ENCODE measurements at regions not wholly inside any gene's neighbourhood (a gene's known extent, or its start where the extent isn't known, plus 50 kb on each side); places are given as distances from the start of the nearest gene placed in this dataset.

DNA sequence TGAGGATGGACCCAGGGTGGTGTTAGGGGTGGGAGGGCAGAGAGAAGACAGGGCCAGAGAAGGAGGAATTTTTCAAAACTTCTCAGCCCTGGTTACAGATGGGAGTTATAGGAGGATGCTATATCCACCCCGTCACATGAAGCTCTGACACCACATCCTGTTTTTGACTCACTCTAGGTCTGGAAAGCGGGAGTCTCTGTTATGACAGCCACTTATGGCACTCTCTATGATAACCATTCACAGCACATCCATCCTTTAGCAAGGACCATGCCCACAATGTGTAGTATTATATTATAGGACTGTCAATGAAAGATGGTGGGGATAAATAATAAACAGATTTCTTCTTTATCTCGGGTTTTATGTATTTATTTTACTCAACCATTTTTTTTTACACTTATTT is 461.2 kb downstream of the CDH2 start:
- TF ChIP-seq, protein P1, sequence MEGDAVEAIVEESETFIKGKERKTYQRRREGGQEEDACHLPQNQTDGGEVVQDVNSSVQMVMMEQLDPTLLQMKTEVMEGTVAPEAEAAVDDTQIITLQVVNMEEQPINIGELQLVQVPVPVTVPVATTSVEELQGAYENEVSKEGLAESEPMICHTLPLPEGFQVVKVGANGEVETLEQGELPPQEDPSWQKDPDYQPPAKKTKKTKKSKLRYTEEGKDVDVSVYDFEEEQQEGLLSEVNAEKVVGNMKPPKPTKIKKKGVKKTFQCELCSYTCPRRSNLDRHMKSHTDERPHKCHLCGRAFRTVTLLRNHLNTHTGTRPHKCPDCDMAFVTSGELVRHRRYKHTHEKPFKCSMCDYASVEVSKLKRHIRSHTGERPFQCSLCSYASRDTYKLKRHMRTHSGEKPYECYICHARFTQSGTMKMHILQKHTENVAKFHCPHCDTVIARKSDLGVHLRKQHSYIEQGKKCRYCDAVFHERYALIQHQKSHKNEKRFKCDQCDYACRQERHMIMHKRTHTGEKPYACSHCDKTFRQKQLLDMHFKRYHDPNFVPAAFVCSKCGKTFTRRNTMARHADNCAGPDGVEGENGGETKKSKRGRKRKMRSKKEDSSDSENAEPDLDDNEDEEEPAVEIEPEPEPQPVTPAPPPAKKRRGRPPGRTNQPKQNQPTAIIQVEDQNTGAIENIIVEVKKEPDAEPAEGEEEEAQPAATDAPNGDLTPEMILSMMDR (IDR thresholded peaks at IDR 0.05): no peak
- TF ChIP-seq POLR2A (IDR thresholded peaks at IDR 0.05) (no peak), POLR2AphosphoS5 (IDR thresholded peaks at IDR 0.05) (no peak)
